PC-3 (cell line): ENCODE measurements at regions not wholly inside any gene's neighbourhood (a gene's known extent, or its start where the extent isn't known, plus 50 kb on each side); places are given as distances from the start of the nearest gene placed in this dataset.
A peak's percentile ranks its signal among the peaks of the same experiment; 100 is the strongest.

ENCODE experiments used
- ATAC-seq: fragments of 200-7000 bp; cut with Tn5 transposase; 2 replicates; pipeline ENCODE4 v1.9.1; 2020; ENCODE audit warnings: mild to moderate bottlenecking, moderate library complexity
- BruUV-seq: library from RNA; stranded (reverse); fragments of 400-500 nt; replicated peaks from 2 replicates; lab custom pipeline; 2021; lab: Mats Ljungman, UMichigan
- CTCF ChIA-PET: fragments of 300-600 bp; sonication (Branson Sonifier 250); formaldehyde crosslinking; loops from one replicate; lab custom pipeline; 2022; ENCODE audit warnings: antibody characterized with exemption; lab: Charles Lee
- POLR2A ChIA-PET: fragments of 300-600 bp; sonication (Branson Sonifier 250); formaldehyde crosslinking; loops from one replicate; lab custom pipeline; 2022; ENCODE audit warnings: antibody characterized with exemption; ENCODE audit not compliant: unreplicated experiment; lab: Charles Lee
- DNase-seq: peaks from one replicate; pipeline ENCODE4 v3.0.0-alpha.2; 2015
- H2AFZ ChIP-seq: fragments of 300-600 bp; sonication (generic); 2 replicates; pipeline ENCODE4 v1.6.0; 2016; ENCODE audit warnings: antibody characterized with exemption, low read length
- H3F3A ChIP-seq: fragments of 300-600 bp; sonication (generic); one replicate; pipeline ENCODE4 v1.6.0; 2017; ENCODE audit warnings: antibody characterized with exemption, low read length, control low read depth, mild to moderate bottlenecking; ENCODE audit not compliant: unreplicated experiment
- H3K27ac ChIP-seq: fragments of 300-600 bp; sonication (generic); 2 replicates; pipeline ENCODE4 v1.5.1; 2016; ENCODE audit warnings: mild to moderate bottlenecking, low read length
- H3K27me3 ChIP-seq: fragments of 300-600 bp; sonication (generic); 2 replicates; pipeline ENCODE4 v1.6.1; 2016; ENCODE audit warnings: low read length, mixed read lengths
- H3K36me3 ChIP-seq: fragments of 300-600 bp; sonication (generic); 2 replicates; pipeline ENCODE4 v1.6.1; 2016; ENCODE audit warnings: low read depth, mixed run types, low read length, mixed read lengths
- H3K4me1 ChIP-seq: fragments of 300-600 bp; sonication (generic); 2 replicates; pipeline ENCODE4 v1.5.1; 2016; ENCODE audit warnings: low read length; ENCODE audit not compliant: insufficient read depth
- H3K4me2 ChIP-seq: fragments of 300-600 bp; sonication (generic); 2 replicates; pipeline ENCODE4 v1.6.0; 2016; ENCODE audit warnings: low read length
- H3K4me3 ChIP-seq: fragments of 300-600 bp; sonication (generic); 2 replicates; pipeline ENCODE4 v1.5.1; 2016; ENCODE audit warnings: mild to moderate bottlenecking, low read length, mixed read lengths
- H3K79me2 ChIP-seq: fragments of 300-600 bp; sonication (generic); 2 replicates; pipeline ENCODE4 v1.6.1; 2017; ENCODE audit warnings: low read length, mixed read lengths
- H3K9ac ChIP-seq: fragments of 300-600 bp; sonication (generic); 2 replicates; pipeline ENCODE4 v1.6.0; 2016; ENCODE audit warnings: mild to moderate bottlenecking, low read length
- H3K9me2 ChIP-seq: fragments of 300-600 bp; sonication (generic); replicated peaks from 2 replicates; pipeline ENCODE4 v1.6.1; 2016; ENCODE audit warnings: mixed run types, low read length, mixed read lengths
- H3K9me3 ChIP-seq: fragments of 300-600 bp; sonication (generic); 2 replicates; pipeline ENCODE4 v1.6.1; 2016; ENCODE audit warnings: low read length, mixed read lengths
- H4K20me1 ChIP-seq: fragments of 300-600 bp; sonication (generic); 2 replicates; pipeline ENCODE4 v1.6.1; 2016; ENCODE audit warnings: low read length, mixed read lengths
- EZH2 ChIP-seq: fragments of 300-600 bp; sonication (generic); IDR thresholded peaks from one replicate; pipeline ENCODE4 v1.6.1; 2017; ENCODE audit warnings: antibody characterized with exemption, mild to moderate bottlenecking, low read length; ENCODE audit not compliant: unreplicated experiment
- EZH2phosphoT487 ChIP-seq: fragments of 300-600 bp; sonication (generic); IDR thresholded peaks from 2 replicates; pipeline ENCODE4 v1.6.1; 2018; ENCODE audit warnings: mild to moderate bottlenecking, antibody characterized with exemption, low read length, borderline replicate concordance
- intact Hi-C: fragments of 100-400 bp; cut with micrococcal nuclease; formaldehyde crosslinking; loops from 2 replicates; pipeline ENCODE4 v1.9.0; 2023
- TF ChIP-seq, protein P1 (sequence below): fragments of 300-600 bp; sonication (generic); conservative IDR thresholded peaks from 2 replicates; pipeline ENCODE4 v1.5.1; 2017; ENCODE audit warnings: antibody characterized with exemption, low read depth, mild to moderate bottlenecking, low read length

GRCh38 chr21:27220416-27220815 is 253.5 kb upstream of the ADAMTS5 start:
- no peaks in the 10 kb centered on the region for H3K9me2 ChIP-seq
- H3K9me3 ChIP-seq, result peaks cover 6% of the 10 kb centered on the region; the same call in 1 of the 2 replicates
- CTCF ChIA-PET, result no interaction called here
- intact Hi-C loops, result no loop called here
- no TSS peak for BruUV-seq
- H3K4me1 ChIP-seq, result no peaks in the 10 kb centered on the region; the same call in 1 of the 2 replicates
- no peak for DNase-seq
- H3K27me3 ChIP-seq, result no peaks in the 10 kb centered on the region
- H3K9ac ChIP-seq, result no peak overlapping the region
- no peaks in the 10 kb centered on the region for H4K20me1 ChIP-seq
- H3F3A ChIP-seq, result no peaks in the 10 kb centered on the region
- TF ChIP-seq EZH2 (no peak), EZH2phosphoT487 (no peak)
- TF ChIP-seq, protein P1, sequence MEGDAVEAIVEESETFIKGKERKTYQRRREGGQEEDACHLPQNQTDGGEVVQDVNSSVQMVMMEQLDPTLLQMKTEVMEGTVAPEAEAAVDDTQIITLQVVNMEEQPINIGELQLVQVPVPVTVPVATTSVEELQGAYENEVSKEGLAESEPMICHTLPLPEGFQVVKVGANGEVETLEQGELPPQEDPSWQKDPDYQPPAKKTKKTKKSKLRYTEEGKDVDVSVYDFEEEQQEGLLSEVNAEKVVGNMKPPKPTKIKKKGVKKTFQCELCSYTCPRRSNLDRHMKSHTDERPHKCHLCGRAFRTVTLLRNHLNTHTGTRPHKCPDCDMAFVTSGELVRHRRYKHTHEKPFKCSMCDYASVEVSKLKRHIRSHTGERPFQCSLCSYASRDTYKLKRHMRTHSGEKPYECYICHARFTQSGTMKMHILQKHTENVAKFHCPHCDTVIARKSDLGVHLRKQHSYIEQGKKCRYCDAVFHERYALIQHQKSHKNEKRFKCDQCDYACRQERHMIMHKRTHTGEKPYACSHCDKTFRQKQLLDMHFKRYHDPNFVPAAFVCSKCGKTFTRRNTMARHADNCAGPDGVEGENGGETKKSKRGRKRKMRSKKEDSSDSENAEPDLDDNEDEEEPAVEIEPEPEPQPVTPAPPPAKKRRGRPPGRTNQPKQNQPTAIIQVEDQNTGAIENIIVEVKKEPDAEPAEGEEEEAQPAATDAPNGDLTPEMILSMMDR, result no peak
- H3K27ac ChIP-seq, result no peak overlapping the region
- POLR2A ChIA-PET, result no interaction called here
- H3K36me3 ChIP-seq, result no peaks in the 10 kb centered on the region
- H3K4me3 ChIP-seq, result no peak overlapping the region
- no peaks in the 10 kb centered on the region for H3K79me2 ChIP-seq
- no peak overlapping the region for H2AFZ ChIP-seq
- H3K4me2 ChIP-seq, result no peak overlapping the region
- no peak for ATAC-seq

DNA sequence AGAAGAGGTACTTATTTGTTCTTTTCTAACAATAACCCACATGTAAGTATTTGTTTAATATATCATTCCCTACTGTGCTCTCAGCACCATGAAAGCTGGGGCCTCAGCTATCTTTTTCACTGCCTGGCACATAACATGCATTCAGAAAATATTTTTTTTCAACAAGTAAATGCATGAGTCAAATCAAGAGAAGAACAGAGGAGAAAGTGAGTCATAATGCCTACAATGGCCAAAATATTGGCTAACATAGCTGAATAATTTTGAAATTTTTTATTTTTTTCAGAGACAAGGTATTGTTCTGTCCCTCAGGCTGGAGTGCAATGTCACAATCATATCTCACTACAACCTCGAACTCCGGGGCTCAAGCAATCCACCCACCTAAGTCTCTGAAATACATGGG is 252.2 kb upstream of the ADAMTS5 start:
- Histone ChIP-seq H3K4me2 (no peak overlapping the region), H3K9me2 (no peaks in the 10 kb centered on the region), H4K20me1 (no peaks in the 10 kb centered on the region), H3K27ac (peak overlapping the region; percentile 15; the same call in 1 of the 2 replicates), H3K9me3 (peaks cover 3% of the 10 kb centered on the region; the same call in 1 of the 2 replicates), H3F3A (no peaks in the 10 kb centered on the region), H3K9ac (no peak overlapping the region), H3K4me1 (no peaks in the 10 kb centered on the region; the same call in 1 of the 2 replicates), H3K27me3 (no peaks in the 10 kb centered on the region), H3K36me3 (no peaks in the 10 kb centered on the region), H3K79me2 (no peaks in the 10 kb centered on the region), H3K4me3 (no peak overlapping the region), H2AFZ (no peak overlapping the region)
- ChIA-PET CTCF (interaction anchor here (1.1 kb wide), 1 partner anchor 481 kb away, joined by 3 read pairs; no protein-coding TSS in a partner anchor), POLR2A (interaction anchor here (0.5 to 0.7 kb wide), 2 partner anchors 9 to 1062 kb away, joined by 9 to 10 read pairs; no protein-coding TSS in a partner anchor)
- BruUV-seq, result no TSS peak
- ATAC-seq (peak; percentile 81), DNase-seq (peak; percentile 44)
- TF ChIP-seq, protein P1, result no peak
- intact Hi-C loops, result loop anchor here (10.0 kb wide), 2 partner anchors 106 to 346 kb away; no protein-coding TSS in a partner anchor

DNA sequence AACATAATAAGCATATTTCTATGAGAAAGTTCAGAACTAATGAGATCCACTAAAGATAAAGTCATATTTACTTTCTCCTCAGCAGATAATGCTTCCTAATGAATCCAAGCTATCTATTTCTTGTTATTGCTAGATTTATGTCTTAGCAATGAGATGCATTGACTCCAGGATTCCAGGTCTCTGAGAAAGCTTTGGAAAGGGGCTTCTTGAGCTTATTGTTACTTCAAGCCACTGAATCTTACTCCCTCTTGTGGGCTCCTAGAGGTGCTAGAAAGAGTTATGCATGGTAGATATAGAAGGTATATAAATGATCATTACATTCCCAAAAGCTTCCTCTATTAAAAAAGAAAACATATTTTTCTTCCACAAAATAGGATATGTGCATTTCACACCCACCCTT is 246.4 kb upstream of the ADAMTS5 start:
- intact Hi-C loops, result loop anchor here (1.0 to 10.0 kb wide), 5 partner anchors 111 to 364 kb away; no protein-coding TSS in a partner anchor
- no peaks in the 10 kb centered on the region for H3K79me2 ChIP-seq
- H3K27me3 ChIP-seq, result no peaks in the 10 kb centered on the region
- H3K4me3 ChIP-seq, result no peak overlapping the region
- H3K27ac ChIP-seq, result no peak overlapping the region
- peaks cover 5% of the 10 kb centered on the region; the same call in 1 of the 2 replicates for H3K9me3 ChIP-seq
- no peak overlapping the region for H3K4me2 ChIP-seq
- no peaks in the 10 kb centered on the region for H4K20me1 ChIP-seq
- no peak overlapping the region for H3K9ac ChIP-seq
- BruUV-seq, result no TSS peak
- DNase-seq, result peak; percentile 9
- ChIA-PET POLR2A (no interaction called here), CTCF (interaction anchor here (0.7 to 0.9 kb wide), 2 partner anchors 332 to 352 kb away, joined by 3 read pairs; no protein-coding TSS in a partner anchor)
- no peak overlapping the region for H2AFZ ChIP-seq
- no peaks in the 10 kb centered on the region for H3K9me2 ChIP-seq
- no peaks in the 10 kb centered on the region for H3F3A ChIP-seq
- no peak for ATAC-seq
- no peaks in the 10 kb centered on the region for H3K4me1 ChIP-seq
- no peaks in the 10 kb centered on the region for H3K36me3 ChIP-seq
- no peak for TF ChIP-seq EZH2phosphoT487
- TF ChIP-seq, protein P1, result peak; percentile 38
